Smooth muscle cell (in vitro differentiated cells): ENCODE measurements at regions not wholly inside any gene's neighbourhood (a gene's known extent, or its start where the extent isn't known, plus 50 kb on each side); places are given as distances from the start of the nearest gene placed in this dataset.

Source experiments
- DNase-seq: peaks from one replicate; lab custom pipeline; 2025; ENCODE audit not compliant: unreplicated experiment; lab: John Stamatoyannopoulos, UW
- H2AFZ ChIP-seq: fragments of 200-600 bp; sonication (generic); 2 replicates; pipeline ENCODE4 v1.6.0; 2016; ENCODE audit warnings: antibody characterized with exemption, low read depth, mild to moderate bottlenecking
- H3F3A ChIP-seq: fragments of 200-600 bp; sonication (generic); 2 replicates; pipeline ENCODE4 v1.6.0; 2017; ENCODE audit warnings: antibody characterized with exemption, low read depth
- H3K27ac ChIP-seq: fragments of 200-600 bp; sonication (generic); 2 replicates; pipeline ENCODE4 v1.5.1; 2016; ENCODE audit warnings: low read depth, mild to moderate bottlenecking
- H3K27me3 ChIP-seq: fragments of 200-600 bp; sonication (generic); 2 replicates; pipeline ENCODE4 v1.6.1; 2016; ENCODE audit warnings: low read depth, mild to moderate bottlenecking
- H3K36me3 ChIP-seq: fragments of 200-600 bp; sonication (generic); 2 replicates; pipeline ENCODE4 v1.5.1; 2016; ENCODE audit warnings: low read depth
- H3K4me1 ChIP-seq: fragments of 200-600 bp; sonication (generic); 2 replicates; pipeline ENCODE4 v1.5.1; 2016; ENCODE audit warnings: low read depth
- H3K4me2 ChIP-seq: fragments of 200-600 bp; sonication (generic); 2 replicates; pipeline ENCODE4 v1.6.0; 2016; ENCODE audit warnings: mild to moderate bottlenecking
- H3K4me3 ChIP-seq: fragments of 200-600 bp; sonication (generic); 2 replicates; pipeline ENCODE4 v1.5.1; 2016; ENCODE audit warnings: mild to moderate bottlenecking
- H3K79me2 ChIP-seq: fragments of 200-600 bp; sonication (generic); 2 replicates; pipeline ENCODE4 v1.6.0; 2016; ENCODE audit warnings: low read depth, mild to moderate bottlenecking
- H3K9ac ChIP-seq: fragments of 200-600 bp; sonication (generic); 2 replicates; pipeline ENCODE4 v1.6.0; 2016; ENCODE audit warnings: low read depth
- H3K9me3 ChIP-seq: fragments of 200-600 bp; sonication (generic); replicated peaks from 2 replicates; pipeline ENCODE4 v1.5.1; 2016; ENCODE audit warnings: low read depth
- H4K20me1 ChIP-seq: fragments of 200-600 bp; sonication (generic); 2 replicates; pipeline ENCODE4 v1.6.0; 2016; ENCODE audit warnings: low read depth
- WGBS: methylation state at CpG from one replicate; pipeline ENCODE4 v1.1.7; 2016; ENCODE audit warnings: low lambda C conversion rate; 5-methylcytosine and 5-hydroxymethylcytosine counted together
- TF ChIP-seq, protein P1 (sequence below): fragments of 200-600 bp; sonication (generic); IDR thresholded peaks from 2 replicates; pipeline ENCODE4 v1.5.1; 2017; ENCODE audit warnings: borderline replicate concordance, mild to moderate bottlenecking, antibody characterized with exemption; ENCODE audit not compliant: insufficient read depth, poor library complexity, severe bottlenecking

DNA sequence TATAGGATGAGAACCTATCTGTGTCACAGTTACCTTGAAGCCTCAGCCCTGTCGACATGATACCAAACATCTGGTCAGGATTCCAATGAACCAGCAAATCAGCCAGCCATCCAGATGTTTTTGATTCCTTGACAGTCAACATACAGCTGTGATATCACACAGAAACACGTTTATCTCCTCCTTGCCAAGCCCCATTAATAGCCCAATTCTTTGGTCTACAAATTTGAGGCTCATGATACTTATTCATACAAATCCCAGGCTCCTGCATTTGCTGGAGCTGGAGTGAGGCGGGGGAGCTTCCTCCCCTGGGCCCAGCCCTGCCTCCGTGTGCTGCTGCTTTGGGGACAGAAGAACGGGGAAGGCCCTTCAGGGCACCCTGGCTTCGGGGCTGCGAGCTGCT, 611.6 kb upstream of the SALL3 start:
- Histone ChIP-seq H3K27me3 (no peaks in the 10 kb centered on the region), H3K79me2 (no peaks in the 10 kb centered on the region), H4K20me1 (no peaks in the 10 kb centered on the region), H3K4me3 (no peak overlapping the region), H2AFZ (no peak overlapping the region), H3K9me3 (no peaks in the 10 kb centered on the region), H3F3A (no peaks in the 10 kb centered on the region), H3K4me1 (no peaks in the 10 kb centered on the region), H3K27ac (no peak overlapping the region), H3K36me3 (no peaks in the 10 kb centered on the region), H3K4me2 (no peak overlapping the region), H3K9ac (no peak overlapping the region)
- TF ChIP-seq, protein P1, sequence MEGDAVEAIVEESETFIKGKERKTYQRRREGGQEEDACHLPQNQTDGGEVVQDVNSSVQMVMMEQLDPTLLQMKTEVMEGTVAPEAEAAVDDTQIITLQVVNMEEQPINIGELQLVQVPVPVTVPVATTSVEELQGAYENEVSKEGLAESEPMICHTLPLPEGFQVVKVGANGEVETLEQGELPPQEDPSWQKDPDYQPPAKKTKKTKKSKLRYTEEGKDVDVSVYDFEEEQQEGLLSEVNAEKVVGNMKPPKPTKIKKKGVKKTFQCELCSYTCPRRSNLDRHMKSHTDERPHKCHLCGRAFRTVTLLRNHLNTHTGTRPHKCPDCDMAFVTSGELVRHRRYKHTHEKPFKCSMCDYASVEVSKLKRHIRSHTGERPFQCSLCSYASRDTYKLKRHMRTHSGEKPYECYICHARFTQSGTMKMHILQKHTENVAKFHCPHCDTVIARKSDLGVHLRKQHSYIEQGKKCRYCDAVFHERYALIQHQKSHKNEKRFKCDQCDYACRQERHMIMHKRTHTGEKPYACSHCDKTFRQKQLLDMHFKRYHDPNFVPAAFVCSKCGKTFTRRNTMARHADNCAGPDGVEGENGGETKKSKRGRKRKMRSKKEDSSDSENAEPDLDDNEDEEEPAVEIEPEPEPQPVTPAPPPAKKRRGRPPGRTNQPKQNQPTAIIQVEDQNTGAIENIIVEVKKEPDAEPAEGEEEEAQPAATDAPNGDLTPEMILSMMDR, result no peak
- 65% methylated on average over 7 of the region's 7 CpGs for WGBS
- no peak for DNase-seq

DNA sequence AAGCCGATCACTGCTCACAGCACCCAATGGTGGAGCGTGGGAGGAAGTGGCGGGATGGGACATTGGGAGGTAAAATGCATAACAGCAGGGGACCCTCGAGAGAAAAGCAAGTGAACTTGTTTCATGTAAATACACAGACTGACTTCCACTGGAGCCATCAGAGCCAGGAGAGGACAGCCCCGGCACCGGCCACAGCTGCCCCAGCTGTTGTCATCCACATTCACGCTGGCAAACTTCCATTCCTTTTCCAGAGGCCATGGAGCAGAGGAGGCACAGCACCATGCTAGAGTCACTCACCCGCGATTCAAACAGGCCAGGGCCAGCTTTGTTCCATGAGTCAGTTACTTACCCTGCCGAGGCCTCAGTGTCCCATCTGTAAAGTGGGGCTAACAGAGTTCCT, 610.9 kb upstream of the SALL3 start:
- WGBS, result 86% methylated on average over 10 of the region's 10 CpGs
- no peaks in the 10 kb centered on the region for H4K20me1 ChIP-seq
- H3K27me3 ChIP-seq, result no peaks in the 10 kb centered on the region
- no peak overlapping the region for H2AFZ ChIP-seq
- H3K36me3 ChIP-seq, result no peaks in the 10 kb centered on the region
- no peak overlapping the region for H3K9ac ChIP-seq
- TF ChIP-seq, protein P1, result no peak
- no peak for DNase-seq
- no peaks in the 10 kb centered on the region for H3F3A ChIP-seq
- no peak overlapping the region for H3K4me3 ChIP-seq
- no peaks in the 10 kb centered on the region for H3K79me2 ChIP-seq
- no peak overlapping the region for H3K4me2 ChIP-seq
- no peaks in the 10 kb centered on the region for H3K4me1 ChIP-seq
- no peaks in the 10 kb centered on the region for H3K9me3 ChIP-seq
- H3K27ac ChIP-seq, result no peak overlapping the region

DNA sequence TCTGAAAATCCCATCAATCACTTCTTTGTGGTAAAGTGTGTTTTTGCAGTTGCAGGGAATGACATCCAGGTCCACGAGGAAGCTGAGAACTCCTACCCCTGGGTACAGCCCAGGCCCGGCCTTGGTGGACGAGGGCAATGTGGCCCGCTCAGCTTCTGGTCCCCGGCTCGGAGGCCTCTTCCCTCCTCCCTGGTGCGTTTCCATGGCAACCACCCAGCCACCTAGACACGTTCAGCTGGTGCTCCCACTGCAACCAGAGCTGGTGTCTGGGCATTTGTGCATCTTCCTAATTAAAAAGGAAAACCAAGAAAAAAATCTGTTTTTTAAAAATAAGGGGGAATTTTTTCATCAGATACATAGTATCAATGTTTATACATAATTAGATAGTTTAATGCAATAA, 603.6 kb upstream of the SALL3 start:
- Histone ChIP-seq H3K9me3 (no peaks in the 10 kb centered on the region), H2AFZ (no peak overlapping the region), H3K9ac (no peak overlapping the region), H3K4me3 (no peak overlapping the region), H3K4me1 (no peaks in the 10 kb centered on the region), H3K4me2 (no peak overlapping the region), H3K79me2 (no peaks in the 10 kb centered on the region), H3K27ac (no peak overlapping the region), H4K20me1 (no peaks in the 10 kb centered on the region), H3K36me3 (no peaks in the 10 kb centered on the region), H3F3A (no peaks in the 10 kb centered on the region), H3K27me3 (no peaks in the 10 kb centered on the region)
- DNase-seq, result no peak
- TF ChIP-seq, protein P1, result no peak
- 75% methylated on average over 8 of the region's 8 CpGs for WGBS

- TF ChIP-seq, protein P1, result no peak
- Histone ChIP-seq H3K27me3 (no peaks in the 10 kb centered on the region), H3K4me1 (no peaks in the 10 kb centered on the region), H3K4me3 (no peak overlapping the region), H2AFZ (no peak overlapping the region), H3K36me3 (no peaks in the 10 kb centered on the region), H3F3A (no peaks in the 10 kb centered on the region), H3K79me2 (no peaks in the 10 kb centered on the region), H4K20me1 (no peaks in the 10 kb centered on the region), H3K27ac (no peak overlapping the region), H3K9ac (no peak overlapping the region), H3K4me2 (no peak overlapping the region), H3K9me3 (no peaks in the 10 kb centered on the region)
- DNase-seq, result no peak
- WGBS, result 57% methylated on average over 7 of the region's 7 CpGs
These were observed 601.2 kb upstream of the SALL3 start for GRCh38 chr18:78378403-78378802.
